ENCODE measurements at regions not wholly inside any gene's neighbourhood (a gene's known extent, or its start where the extent isn't known, plus 50 kb on each side); places are given as distances from the start of the nearest gene placed in this dataset.
"Not testable (repeated sequence)": the region's sequence is repeated elsewhere in the genome, so short reads cannot be mapped to it uniquely, and the experiment has no call there.

GRCh38 chr11:109946322-109946846 is 146.8 kb upstream of the ZC3H12C start:
- peak; percentile 91 for FAIRE-seq

- no peak for FAIRE-seq
Measured at GRCh38 chr11:109954534-109954933, 138.7 kb upstream of the ZC3H12C start.

- FAIRE-seq, result no peak
Measured at GRCh38 chr11:109956124-109956793, 136.9 kb upstream of the ZC3H12C start.

- no peak for FAIRE-seq
Measured at GRCh38 chr11:109957000-109957399, 136.2 kb upstream of the ZC3H12C start.

GRCh38 chr11:109957601-109958000 is 135.6 kb upstream of the ZC3H12C start:
- FAIRE-seq, result no peak

GRCh38 chr11:109958131-109958820 is 134.9 kb upstream of the ZC3H12C start:
- FAIRE-seq, result no peak

- FAIRE-seq, result no peak
Measured at GRCh38 chr11:109958821-109959166, 134.4 kb upstream of the ZC3H12C start.

GRCh38 chr11:109960831-109961230 is 132.4 kb upstream of the ZC3H12C start:
- FAIRE-seq, result no peak

GRCh38 chr11:109961261-109961660 is 131.9 kb upstream of the ZC3H12C start:
- FAIRE-seq, result no peak

- FAIRE-seq, result no peak
Measured at GRCh38 chr11:109963101-109963500, 130.1 kb upstream of the ZC3H12C start.

- no peak for FAIRE-seq
Measured at GRCh38 chr11:109964487-109964886, 128.7 kb upstream of the ZC3H12C start.

GRCh38 chr11:109965445-109965844 is 127.7 kb upstream of the ZC3H12C start:
- not testable (repeated sequence) for FAIRE-seq

GRCh38 chr11:109965926-109966325 is 127.3 kb upstream of the ZC3H12C start:
- not testable (repeated sequence) for FAIRE-seq

- FAIRE-seq, result not testable (repeated sequence)
Measured at GRCh38 chr11:109967136-109967535, 126.1 kb upstream of the ZC3H12C start.

GRCh38 chr11:109968299-109968698 is 124.9 kb upstream of the ZC3H12C start:
- no peak for FAIRE-seq

- no peak for FAIRE-seq
Measured at GRCh38 chr11:109968781-109969180, 124.4 kb upstream of the ZC3H12C start.

- no peak for FAIRE-seq
Measured at GRCh38 chr11:109970516-109971183, 122.5 kb upstream of the ZC3H12C start.

- FAIRE-seq, result no peak
Measured at GRCh38 chr11:109971184-109971523, 122.0 kb upstream of the ZC3H12C start.

GRCh38 chr11:109972181-109972715 is 120.9 kb upstream of the ZC3H12C start:
- FAIRE-seq, result no peak

- FAIRE-seq, result no peak
Measured at GRCh38 chr11:109972939-109973338, 120.3 kb upstream of the ZC3H12C start.

GRCh38 chr11:109973486-109973885 is 119.7 kb upstream of the ZC3H12C start:
- no peak for FAIRE-seq

GRCh38 chr11:109974523-109974922 is 118.7 kb upstream of the ZC3H12C start:
- FAIRE-seq, result no peak

- FAIRE-seq, result no peak
Measured at GRCh38 chr11:109978895-109979294, 114.3 kb upstream of the ZC3H12C start.

All from G401.6 (cell line).